GM12875 (cell line): ENCODE measurements at regions not wholly inside any gene's neighbourhood (a gene's known extent, or its start where the extent isn't known, plus 50 kb on each side); places are given as distances from the start of the nearest gene placed in this dataset.

Experiments used
- H3K4me3 ChIP-seq: one replicate; pipeline ENCODE4 v1.5.1; 2011; ENCODE audit warnings: low read depth, low read length, control low read depth
- TF ChIP-seq, protein P1 (sequence below): IDR thresholded peaks from 2 replicates; pipeline ENCODE4 v1.5.1; 2011; ENCODE audit warnings: low read depth, mild to moderate bottlenecking, control low read depth, inconsistent platforms, low read length, moderate library complexity, borderline replicate concordance; ENCODE audit not compliant: insufficient read depth

DNA sequence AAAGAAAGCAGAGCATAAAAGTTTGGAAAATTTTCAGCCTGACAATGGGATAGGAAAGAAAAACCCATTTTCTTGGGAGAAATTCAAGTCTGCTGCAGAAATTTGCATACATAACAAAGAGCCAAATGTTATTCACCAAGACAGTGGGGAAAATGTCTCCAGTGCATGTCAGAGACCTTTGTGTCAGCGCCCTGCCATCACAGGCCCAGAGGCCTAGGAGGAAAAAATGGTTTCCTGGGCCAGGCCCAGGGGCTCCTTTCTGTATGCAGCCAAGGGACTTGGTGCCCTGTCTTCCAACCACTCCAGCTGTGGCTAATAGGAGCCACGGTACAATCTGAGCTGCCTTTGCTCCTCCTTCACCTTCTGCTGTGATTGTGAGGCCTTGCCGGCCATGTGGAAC is 189.1 kb upstream of the PITRM1 start:
- TF ChIP-seq, protein P1, sequence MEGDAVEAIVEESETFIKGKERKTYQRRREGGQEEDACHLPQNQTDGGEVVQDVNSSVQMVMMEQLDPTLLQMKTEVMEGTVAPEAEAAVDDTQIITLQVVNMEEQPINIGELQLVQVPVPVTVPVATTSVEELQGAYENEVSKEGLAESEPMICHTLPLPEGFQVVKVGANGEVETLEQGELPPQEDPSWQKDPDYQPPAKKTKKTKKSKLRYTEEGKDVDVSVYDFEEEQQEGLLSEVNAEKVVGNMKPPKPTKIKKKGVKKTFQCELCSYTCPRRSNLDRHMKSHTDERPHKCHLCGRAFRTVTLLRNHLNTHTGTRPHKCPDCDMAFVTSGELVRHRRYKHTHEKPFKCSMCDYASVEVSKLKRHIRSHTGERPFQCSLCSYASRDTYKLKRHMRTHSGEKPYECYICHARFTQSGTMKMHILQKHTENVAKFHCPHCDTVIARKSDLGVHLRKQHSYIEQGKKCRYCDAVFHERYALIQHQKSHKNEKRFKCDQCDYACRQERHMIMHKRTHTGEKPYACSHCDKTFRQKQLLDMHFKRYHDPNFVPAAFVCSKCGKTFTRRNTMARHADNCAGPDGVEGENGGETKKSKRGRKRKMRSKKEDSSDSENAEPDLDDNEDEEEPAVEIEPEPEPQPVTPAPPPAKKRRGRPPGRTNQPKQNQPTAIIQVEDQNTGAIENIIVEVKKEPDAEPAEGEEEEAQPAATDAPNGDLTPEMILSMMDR, result no peak
- no peak overlapping the region for H3K4me3 ChIP-seq

GRCh38 chr10:3357737-3358136 is 185.2 kb upstream of the PITRM1 start:
- TF ChIP-seq, protein P1, result no peak
- H3K4me3 ChIP-seq, result no peak overlapping the region

- no peak overlapping the region for H3K4me3 ChIP-seq
- TF ChIP-seq, protein P1, result no peak
Observed at GRCh38 chr10:3355536-3355935, 183.0 kb upstream of the PITRM1 start.

DNA sequence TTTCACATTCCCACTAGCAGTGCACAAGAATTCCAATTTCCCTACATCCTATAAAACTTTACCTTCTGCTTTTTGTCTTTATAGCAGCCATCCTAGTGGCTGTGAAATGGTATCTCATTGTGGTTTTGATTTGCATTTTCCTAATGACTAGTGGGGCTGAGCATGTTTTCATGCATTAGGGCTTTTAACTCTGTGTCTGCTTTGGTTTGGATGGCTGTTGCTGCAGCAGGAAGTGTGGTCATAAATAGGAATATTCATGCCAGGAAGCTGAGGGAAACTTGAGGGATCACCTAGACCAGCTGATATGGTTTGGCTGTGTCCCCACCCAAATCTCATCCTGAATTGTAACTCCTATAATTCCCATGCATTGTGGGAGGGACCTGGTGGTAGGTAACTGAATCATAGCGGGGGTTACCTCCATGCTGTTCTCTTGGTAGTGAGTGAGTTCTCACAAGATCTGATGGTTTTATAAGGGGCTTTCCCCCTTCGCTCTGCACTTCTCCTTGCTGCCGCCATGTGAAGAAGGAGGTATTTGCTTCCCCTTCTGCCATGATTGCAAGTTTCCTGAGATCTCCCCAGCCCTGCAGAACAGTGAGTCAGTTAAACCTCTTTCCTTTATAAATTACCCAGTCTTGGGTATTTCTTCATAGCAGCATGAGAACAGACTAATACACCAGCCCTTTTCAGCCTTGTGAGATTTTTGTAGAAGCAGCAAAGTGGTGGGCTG is 181.8 kb upstream of the PITRM1 start:
- H3K4me3 ChIP-seq, result no peak overlapping the region
- TF ChIP-seq, protein P1, result no peak

DNA sequence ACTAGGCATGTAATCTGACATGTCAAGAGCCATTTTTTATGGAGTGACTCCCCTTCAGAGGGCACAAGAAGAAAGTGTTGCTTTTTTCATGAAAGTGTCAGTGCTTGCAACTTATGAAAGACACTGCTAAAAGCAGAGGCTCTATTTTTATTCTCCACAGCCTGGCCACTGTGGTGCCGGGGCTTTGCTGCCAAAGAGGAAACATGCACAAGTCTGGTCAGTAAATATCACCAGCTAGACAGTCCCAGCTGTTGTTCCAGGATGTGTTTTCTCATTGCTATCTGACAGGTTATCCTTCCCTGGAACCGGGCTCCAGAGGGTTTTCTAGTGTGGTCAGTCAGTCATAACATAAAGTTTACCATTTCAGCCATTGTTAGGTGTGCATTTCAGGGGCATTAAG is 180.7 kb upstream of the PITRM1 start:
- TF ChIP-seq, protein P1, result no peak
- H3K4me3 ChIP-seq, result no peak overlapping the region

DNA sequence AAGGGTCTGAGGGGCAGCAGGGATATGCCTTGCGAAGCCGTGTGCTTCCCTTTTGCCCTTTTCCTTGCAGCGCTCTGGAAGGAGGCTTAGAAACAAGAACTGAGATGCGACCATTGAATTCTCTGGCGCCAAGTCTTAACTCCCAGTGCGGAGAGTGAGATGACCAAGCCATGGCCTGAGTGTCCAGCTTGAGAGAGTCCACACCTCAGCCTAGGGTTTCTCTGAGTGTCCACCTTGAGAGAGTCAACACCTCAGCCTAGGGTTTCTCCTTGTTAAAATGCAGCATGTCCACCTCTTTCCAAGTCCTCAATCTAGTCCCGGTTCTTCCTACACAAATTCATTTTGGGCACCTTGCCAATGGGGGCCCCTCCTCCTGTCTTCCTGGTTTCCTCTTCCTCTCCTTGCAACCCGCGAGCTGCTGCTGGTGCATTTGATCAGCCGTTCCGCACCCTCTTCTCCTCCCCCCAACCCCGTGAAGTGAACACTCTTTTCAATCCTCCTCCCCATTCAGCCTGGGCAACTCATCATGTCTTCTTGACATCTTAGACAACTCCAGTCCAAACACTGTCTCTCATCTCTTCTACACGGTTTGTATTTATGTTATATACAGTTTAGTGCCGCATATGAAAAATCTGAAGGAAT is 178.2 kb upstream of the PITRM1 start:
- H3K4me3 ChIP-seq, result no peak overlapping the region
- TF ChIP-seq, protein P1, result no peak

DNA sequence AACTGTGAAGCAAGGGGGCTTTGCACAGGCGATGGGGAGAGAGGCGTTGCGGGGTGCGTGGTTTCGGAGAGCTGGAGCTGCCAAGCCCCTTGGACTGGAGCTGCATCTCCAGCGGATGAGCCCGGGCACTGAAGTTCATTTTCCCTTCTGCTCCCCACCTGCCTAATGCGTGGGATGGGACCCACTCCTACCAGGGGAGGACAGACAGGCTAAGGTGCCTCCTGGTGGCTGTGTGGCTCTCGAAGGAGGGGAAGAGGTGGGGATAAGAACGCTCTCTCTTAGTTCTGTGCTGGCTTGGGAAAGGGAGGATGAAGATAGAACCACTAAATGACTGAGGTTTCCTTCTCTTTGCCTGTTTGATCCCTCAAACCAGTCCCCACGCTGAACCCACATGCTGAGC is 177.6 kb upstream of the PITRM1 start:
- TF ChIP-seq, protein P1, result no peak

More for the DNA sequence above, 177.6 kb upstream of the PITRM1 start:
- H3K4me3 ChIP-seq, result no peak overlapping the region
